Glutamatergic neuron (in vitro differentiated cells): ENCODE measurements at regions not wholly inside any gene's neighbourhood (a gene's known extent, or its start where the extent isn't known, plus 50 kb on each side); places are given as distances from the start of the nearest gene placed in this dataset.

ENCODE experiments used
- DNase-seq: peaks from one replicate; pipeline ENCODE4 v3.0.0; 2022
- H3K27ac Mint-ChIP-seq: one replicate; pipeline ENCODE4 v1.8.0; 2020; ENCODE audit warnings: mild to moderate bottlenecking, mixed read lengths, inconsistent platforms; ENCODE audit not compliant: unreplicated experiment
- H3K27me3 Mint-ChIP-seq: one replicate; pipeline ENCODE4 v1.8.0; 2020; ENCODE audit warnings: mild to moderate bottlenecking, moderate library complexity, mixed read lengths, inconsistent platforms; ENCODE audit not compliant: unreplicated experiment
- H3K36me3 Mint-ChIP-seq: one replicate; pipeline ENCODE4 v1.8.0; 2020; ENCODE audit warnings: mild to moderate bottlenecking, mixed read lengths, inconsistent platforms; ENCODE audit not compliant: unreplicated experiment
- H3K4me1 Mint-ChIP-seq: one replicate; pipeline ENCODE4 v1.8.0; 2020; ENCODE audit warnings: mild to moderate bottlenecking, low read depth, mixed read lengths, inconsistent platforms; ENCODE audit not compliant: unreplicated experiment
- H3K4me3 Mint-ChIP-seq: one replicate; pipeline ENCODE4 v1.8.0; 2020; ENCODE audit warnings: mild to moderate bottlenecking, mixed read lengths, inconsistent platforms; ENCODE audit not compliant: unreplicated experiment
- H3K9me3 Mint-ChIP-seq: one replicate; pipeline ENCODE4 v1.8.0; 2020; ENCODE audit warnings: mild to moderate bottlenecking, moderate library complexity, mixed read lengths, inconsistent platforms; ENCODE audit not compliant: unreplicated experiment
- CTCF ChIP-seq: fragments of 200-600 bp; sonication (generic); IDR thresholded peaks from one replicate; pipeline ENCODE4 v1.5.0; 2021; ENCODE audit not compliant: partially characterized antibody, unreplicated experiment

GRCh38 chrX:94758130-94758529 is 1084.1 kb downstream of the FAM133A start:
- no peak overlapping the region for H3K27ac Mint-ChIP-seq
- DNase-seq, result no peak
- no peaks in the 10 kb centered on the region for H3K36me3 Mint-ChIP-seq
- H3K9me3 Mint-ChIP-seq, result no peaks in the 10 kb centered on the region
- TF ChIP-seq CTCF, result no peak
- no peaks in the 10 kb centered on the region for H3K4me1 Mint-ChIP-seq
- no peaks in the 10 kb centered on the region for H3K27me3 Mint-ChIP-seq
- H3K4me3 Mint-ChIP-seq, result no peak overlapping the region

GRCh38 chrX:94775640-94776039 is 1101.6 kb downstream of the FAM133A start:
- DNase-seq, result no peak
- Mint-ChIP-seq H3K27ac (no peak overlapping the region), H3K36me3 (no peaks in the 10 kb centered on the region), H3K9me3 (no peaks in the 10 kb centered on the region), H3K4me1 (peaks cover 5% of the 10 kb centered on the region), H3K27me3 (no peaks in the 10 kb centered on the region), H3K4me3 (no peak overlapping the region)
- no peak for TF ChIP-seq CTCF

DNA sequence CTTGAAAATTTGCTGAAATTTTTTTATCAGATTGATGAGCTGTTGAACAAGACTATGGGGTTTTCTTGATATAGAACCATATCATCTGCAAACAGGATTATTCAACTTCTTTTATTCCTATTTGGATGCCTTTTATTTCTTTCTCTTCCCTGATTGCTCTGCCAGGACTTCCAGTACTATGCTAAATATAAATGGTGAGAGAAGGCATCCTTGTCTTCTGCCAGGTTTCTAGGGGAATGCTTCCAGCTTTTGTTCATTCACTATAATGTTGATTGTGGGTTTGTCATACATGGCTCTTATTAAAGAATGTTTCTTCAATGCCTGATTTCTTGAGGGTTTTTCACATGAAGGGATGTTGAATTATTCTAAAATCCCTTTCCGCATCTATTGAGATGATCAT is 1139.5 kb downstream of the FAM133A start:
- Mint-ChIP-seq H3K4me3 (no peak overlapping the region), H3K27ac (no peak overlapping the region), H3K9me3 (no peaks in the 10 kb centered on the region), H3K36me3 (no peaks in the 10 kb centered on the region), H3K27me3 (no peaks in the 10 kb centered on the region), H3K4me1 (no peaks in the 10 kb centered on the region)
- TF ChIP-seq CTCF, result no peak
- no peak for DNase-seq

- H3K4me1 Mint-ChIP-seq, result no peaks in the 10 kb centered on the region
- H3K4me3 Mint-ChIP-seq, result no peak overlapping the region
- TF ChIP-seq CTCF, result no peak
- H3K27me3 Mint-ChIP-seq, result no peaks in the 10 kb centered on the region
- no peaks in the 10 kb centered on the region for H3K36me3 Mint-ChIP-seq
- H3K9me3 Mint-ChIP-seq, result no peaks in the 10 kb centered on the region
- no peak for DNase-seq
- H3K27ac Mint-ChIP-seq, result no peak overlapping the region
Observed at GRCh38 chrX:94814216-94814615, 1140.2 kb downstream of the FAM133A start.

DNA sequence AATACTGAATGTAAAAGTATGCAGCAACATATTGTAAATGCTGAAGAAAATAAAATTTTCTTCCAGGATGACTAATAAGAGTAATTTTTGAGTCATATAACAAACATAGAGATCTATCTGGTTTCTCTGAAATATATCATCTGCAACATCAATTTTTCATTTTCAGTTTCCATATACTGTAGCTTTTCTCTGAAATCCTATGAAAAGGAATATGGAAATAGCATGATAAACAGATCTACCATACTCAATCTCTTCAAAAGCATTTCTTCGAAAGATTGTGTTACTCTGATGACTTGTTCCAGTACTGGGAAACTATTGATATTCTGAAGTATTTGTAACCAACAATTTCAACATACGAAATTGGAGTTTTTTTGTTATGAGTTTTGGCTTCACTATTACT is 1156.7 kb downstream of the FAM133A start:
- no peak for DNase-seq

More for the DNA sequence above, 1156.7 kb downstream of the FAM133A start:
- TF ChIP-seq CTCF, result no peak
- no peak overlapping the region for H3K27ac Mint-ChIP-seq
- H3K4me3 Mint-ChIP-seq, result no peak overlapping the region
- H3K4me1 Mint-ChIP-seq, result no peaks in the 10 kb centered on the region
- H3K36me3 Mint-ChIP-seq, result no peaks in the 10 kb centered on the region
- no peaks in the 10 kb centered on the region for H3K9me3 Mint-ChIP-seq
- H3K27me3 Mint-ChIP-seq, result no peaks in the 10 kb centered on the region
